ENCODE measurements at regions not wholly inside any gene's neighbourhood (a gene's known extent, or its start where the extent isn't known, plus 50 kb on each side); places are given as distances from the start of the nearest gene placed in this dataset.

GRCh38 chr13:44169018-44169911, 204.4 kb upstream of the SERP2 start:
- no peak overlapping the region for H3K4ac ChIP-seq (ENCODE audit: low read depth, low read length)
- H3K27ac ChIP-seq (ENCODE audit: low read depth, low read length) = no peak overlapping the region
- H3K79me2 ChIP-seq (ENCODE audit: control insufficient read depth, insufficient read depth, low read length) = no peaks in the 10 kb centered on the region
- no peak overlapping the region for H2BK5ac ChIP-seq (ENCODE audit: low read length)
- no peak overlapping the region for H4K5ac ChIP-seq (ENCODE audit: low read length)
- no peak overlapping the region for H2BK15ac ChIP-seq (replicated peaks; ENCODE audit: low read depth)
- H3K36me3 ChIP-seq (ENCODE audit: control insufficient read depth, insufficient read depth, low read length) = no peaks in the 10 kb centered on the region
- no CpG with 5 or more reads among the region's 2 CpGs for WGBS (ENCODE audit: extremely low coverage, insufficient coverage, low lambda C conversion rate)
- no peak overlapping the region for H3K56ac ChIP-seq (ENCODE audit: low read length)
- no peak overlapping the region for H3K23ac ChIP-seq (ENCODE audit: low read length)
- H3K4me1 ChIP-seq (ENCODE audit: control insufficient read depth, low read depth, low read length) = peaks cover 1% of the 10 kb centered on the region
- no peak overlapping the region for H3K18ac ChIP-seq (ENCODE audit: low read length)
- H3K79me1 ChIP-seq (ENCODE audit: low read length) = no peaks in the 10 kb centered on the region
- no peak overlapping the region for H3K4me2 ChIP-seq (ENCODE audit: low read length)
- no peak overlapping the region for H2BK120ac ChIP-seq (ENCODE audit: low read depth, low read length)
- H3K4me3 ChIP-seq (ENCODE audit: low read length) = no peak overlapping the region
- no peak for DNase-seq
- no peak overlapping the region for H3K9ac ChIP-seq (ENCODE audit: low read length)
- H4K8ac ChIP-seq (ENCODE audit: low read depth, low read length) = no peak overlapping the region
- no peak overlapping the region for H2AK5ac ChIP-seq (ENCODE audit: low read length)
- H3K27me3 ChIP-seq (ENCODE audit: insufficient read depth, low read length, poor library complexity) = no peaks in the 10 kb centered on the region

GRCh38 chr13:44170731-44171130, 202.9 kb upstream of the SERP2 start:
- no peak overlapping the region for H3K4ac ChIP-seq (ENCODE audit: low read depth, low read length)
- H3K4me3 ChIP-seq (ENCODE audit: low read length) = no peak overlapping the region
- DNase-seq = no peak
- H3K23ac ChIP-seq (ENCODE audit: low read length) = no peak overlapping the region
- no peak overlapping the region for H3K4me2 ChIP-seq (ENCODE audit: low read length)
- no CpG with 5 or more reads among the region's 1 CpG for WGBS (ENCODE audit: extremely low coverage, insufficient coverage, low lambda C conversion rate)
- no peaks in the 10 kb centered on the region for H3K79me2 ChIP-seq (ENCODE audit: control insufficient read depth, insufficient read depth, low read length)
- no peaks in the 10 kb centered on the region for H3K79me1 ChIP-seq (ENCODE audit: low read length)
- H3K56ac ChIP-seq (ENCODE audit: low read length) = no peak overlapping the region
- no peak overlapping the region for H2BK120ac ChIP-seq (ENCODE audit: low read depth, low read length)
- H3K36me3 ChIP-seq (ENCODE audit: control insufficient read depth, insufficient read depth, low read length) = no peaks in the 10 kb centered on the region
- H3K27ac ChIP-seq (ENCODE audit: low read depth, low read length) = no peak overlapping the region
- no peak overlapping the region for H2BK15ac ChIP-seq (replicated peaks; ENCODE audit: low read depth)
- no peak overlapping the region for H2BK5ac ChIP-seq (ENCODE audit: low read length)
- no peak overlapping the region for H4K5ac ChIP-seq (ENCODE audit: low read length)
- H3K18ac ChIP-seq (ENCODE audit: low read length) = no peak overlapping the region
- H4K8ac ChIP-seq (ENCODE audit: low read depth, low read length) = no peak overlapping the region
- no peaks in the 10 kb centered on the region for H3K27me3 ChIP-seq (ENCODE audit: insufficient read depth, low read length, poor library complexity)
- no peak overlapping the region for H3K9ac ChIP-seq (ENCODE audit: low read length)
- no peak overlapping the region for H2AK5ac ChIP-seq (ENCODE audit: low read length)
- peaks cover 10% of the 10 kb centered on the region for H3K4me1 ChIP-seq (ENCODE audit: control insufficient read depth, low read depth, low read length)

GRCh38 chr13:44171156-44171555, 202.5 kb upstream of the SERP2 start:
- no peak overlapping the region for H2BK120ac ChIP-seq (ENCODE audit: low read depth, low read length)
- H2BK15ac ChIP-seq (replicated peaks; ENCODE audit: low read depth) = no peak overlapping the region
- H3K4me3 ChIP-seq (ENCODE audit: low read length) = no peak overlapping the region
- no peak overlapping the region for H3K23ac ChIP-seq (ENCODE audit: low read length)
- no peak overlapping the region for H3K18ac ChIP-seq (ENCODE audit: low read length)
- no peak overlapping the region for H3K4ac ChIP-seq (ENCODE audit: low read depth, low read length)
- peaks cover 10% of the 10 kb centered on the region for H3K4me1 ChIP-seq (ENCODE audit: control insufficient read depth, low read depth, low read length)
- H2AK5ac ChIP-seq (ENCODE audit: low read length) = no peak overlapping the region
- H4K8ac ChIP-seq (ENCODE audit: low read depth, low read length) = no peak overlapping the region
- no peak overlapping the region for H3K56ac ChIP-seq (ENCODE audit: low read length)
- WGBS (ENCODE audit: extremely low coverage, insufficient coverage, low lambda C conversion rate) = no CpG with 5 or more reads among the region's 1 CpG
- no peak overlapping the region for H3K27ac ChIP-seq (ENCODE audit: low read depth, low read length)
- H3K36me3 ChIP-seq (ENCODE audit: control insufficient read depth, insufficient read depth, low read length) = no peaks in the 10 kb centered on the region
- no peak overlapping the region for H2BK5ac ChIP-seq (ENCODE audit: low read length)
- H3K4me2 ChIP-seq (ENCODE audit: low read length) = no peak overlapping the region
- H3K79me1 ChIP-seq (ENCODE audit: low read length) = no peaks in the 10 kb centered on the region
- no peak overlapping the region for H3K9ac ChIP-seq (ENCODE audit: low read length)
- no peaks in the 10 kb centered on the region for H3K27me3 ChIP-seq (ENCODE audit: insufficient read depth, low read length, poor library complexity)
- no peak overlapping the region for H4K5ac ChIP-seq (ENCODE audit: low read length)
- H3K79me2 ChIP-seq (ENCODE audit: control insufficient read depth, insufficient read depth, low read length) = no peaks in the 10 kb centered on the region
- DNase-seq = no peak

GRCh38 chr13:44171861-44172260, 201.8 kb upstream of the SERP2 start:
- no peak for DNase-seq
- Histone ChIP-seq H3K23ac (ENCODE audit: low read length) (no peak overlapping the region), H3K36me3 (ENCODE audit: control insufficient read depth, insufficient read depth, low read length) (no peaks in the 10 kb centered on the region), H3K27me3 (ENCODE audit: insufficient read depth, low read length, poor library complexity) (no peaks in the 10 kb centered on the region), H3K79me2 (ENCODE audit: control insufficient read depth, insufficient read depth, low read length) (no peaks in the 10 kb centered on the region), H3K4me2 (ENCODE audit: low read length) (no peak overlapping the region), H2BK5ac (ENCODE audit: low read length) (no peak overlapping the region), H3K27ac (ENCODE audit: low read depth, low read length) (no peak overlapping the region), H3K79me1 (ENCODE audit: low read length) (no peaks in the 10 kb centered on the region), H3K4me1 (ENCODE audit: control insufficient read depth, low read depth, low read length) (peaks cover 10% of the 10 kb centered on the region), H2BK15ac (replicated peaks; ENCODE audit: low read depth) (no peak overlapping the region), H3K56ac (ENCODE audit: low read length) (no peak overlapping the region), H3K4me3 (ENCODE audit: low read length) (no peak overlapping the region), H4K8ac (ENCODE audit: low read depth, low read length) (no peak overlapping the region), H3K4ac (ENCODE audit: low read depth, low read length) (no peak overlapping the region), H2AK5ac (ENCODE audit: low read length) (no peak overlapping the region), H4K5ac (ENCODE audit: low read length) (no peak overlapping the region), H3K18ac (ENCODE audit: low read length) (no peak overlapping the region), H2BK120ac (ENCODE audit: low read depth, low read length) (no peak overlapping the region), H3K9ac (ENCODE audit: low read length) (no peak overlapping the region)

- Histone ChIP-seq H3K23ac (ENCODE audit: low read length) (no peak overlapping the region), H3K9ac (ENCODE audit: low read length) (no peak overlapping the region), H3K27ac (ENCODE audit: low read depth, low read length) (no peak overlapping the region), H4K8ac (ENCODE audit: low read depth, low read length) (no peak overlapping the region), H3K79me2 (ENCODE audit: control insufficient read depth, insufficient read depth, low read length) (no peaks in the 10 kb centered on the region), H3K27me3 (ENCODE audit: insufficient read depth, low read length, poor library complexity) (no peaks in the 10 kb centered on the region), H3K4me1 (ENCODE audit: control insufficient read depth, low read depth, low read length) (peaks cover 10% of the 10 kb centered on the region), H3K79me1 (ENCODE audit: low read length) (no peaks in the 10 kb centered on the region), H3K56ac (ENCODE audit: low read length) (no peak overlapping the region), H3K4ac (ENCODE audit: low read depth, low read length) (no peak overlapping the region), H3K18ac (ENCODE audit: low read length) (no peak overlapping the region), H3K36me3 (ENCODE audit: control insufficient read depth, insufficient read depth, low read length) (no peaks in the 10 kb centered on the region), H2AK5ac (ENCODE audit: low read length) (peak overlapping the region; percentile 45), H4K5ac (ENCODE audit: low read length) (no peak overlapping the region), H3K4me2 (ENCODE audit: low read length) (no peak overlapping the region), H3K4me3 (ENCODE audit: low read length) (no peak overlapping the region), H2BK15ac (replicated peaks; ENCODE audit: low read depth) (no peak overlapping the region), H2BK5ac (ENCODE audit: low read length) (no peak overlapping the region), H2BK120ac (ENCODE audit: low read depth, low read length) (no peak overlapping the region)
- DNase-seq = peak; percentile 31
- WGBS (ENCODE audit: extremely low coverage, insufficient coverage, low lambda C conversion rate) = no CpG with 5 or more reads among the region's 4 CpGs
Measured at GRCh38 chr13:44172281-44172810, 201.3 kb upstream of the SERP2 start.
